ENCODE measurements at regions not wholly inside any gene's neighbourhood (a gene's known extent, or its start where the extent isn't known, plus 50 kb on each side); places are given as distances from the start of the nearest gene placed in this dataset.

DNA sequence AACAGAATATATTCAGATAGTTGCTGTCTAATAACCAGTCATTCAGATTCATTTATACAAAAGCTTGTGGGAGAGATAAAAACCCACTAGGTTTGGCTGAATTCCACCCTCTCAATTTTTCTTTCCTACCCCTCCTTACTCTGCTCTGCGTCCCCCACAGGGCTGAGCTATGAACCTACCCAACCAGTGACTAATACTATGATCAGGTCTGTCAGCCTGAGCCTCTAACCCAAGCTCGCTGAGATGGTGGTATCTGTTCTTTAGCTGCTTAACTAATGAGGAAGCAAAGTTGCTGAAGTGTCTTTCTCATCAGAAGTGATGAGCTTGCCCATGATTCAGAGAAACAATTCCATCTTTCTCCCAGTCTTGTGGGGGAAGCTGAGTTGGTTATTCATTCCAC lies 248.7 kb upstream of the GPR26 start:
- POLR2A ChIA-PET (ENCODE audit: partially characterized antibody) = no interaction called here
- H2BK120ac ChIP-seq (replicated peaks; ENCODE audit: low read depth, low read length) = no peak overlapping the region
- no peaks in the 10 kb centered on the region for H3K23me2 ChIP-seq (ENCODE audit: low read depth, low read length)
- TF ChIP-seq, protein P1, sequence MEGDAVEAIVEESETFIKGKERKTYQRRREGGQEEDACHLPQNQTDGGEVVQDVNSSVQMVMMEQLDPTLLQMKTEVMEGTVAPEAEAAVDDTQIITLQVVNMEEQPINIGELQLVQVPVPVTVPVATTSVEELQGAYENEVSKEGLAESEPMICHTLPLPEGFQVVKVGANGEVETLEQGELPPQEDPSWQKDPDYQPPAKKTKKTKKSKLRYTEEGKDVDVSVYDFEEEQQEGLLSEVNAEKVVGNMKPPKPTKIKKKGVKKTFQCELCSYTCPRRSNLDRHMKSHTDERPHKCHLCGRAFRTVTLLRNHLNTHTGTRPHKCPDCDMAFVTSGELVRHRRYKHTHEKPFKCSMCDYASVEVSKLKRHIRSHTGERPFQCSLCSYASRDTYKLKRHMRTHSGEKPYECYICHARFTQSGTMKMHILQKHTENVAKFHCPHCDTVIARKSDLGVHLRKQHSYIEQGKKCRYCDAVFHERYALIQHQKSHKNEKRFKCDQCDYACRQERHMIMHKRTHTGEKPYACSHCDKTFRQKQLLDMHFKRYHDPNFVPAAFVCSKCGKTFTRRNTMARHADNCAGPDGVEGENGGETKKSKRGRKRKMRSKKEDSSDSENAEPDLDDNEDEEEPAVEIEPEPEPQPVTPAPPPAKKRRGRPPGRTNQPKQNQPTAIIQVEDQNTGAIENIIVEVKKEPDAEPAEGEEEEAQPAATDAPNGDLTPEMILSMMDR (IDR thresholded peaks at IDR 0.05; ENCODE audit: control extremely low read depth in 1 of 3, insufficient read depth in 1 of 3, low read depth in 1 of 3, low read length in 3 of 3) = no peak
- no peak for TF ChIP-seq NANOG (IDR thresholded peaks at IDR 0.05; ENCODE audit: insufficient read depth, low read depth, low read length, poor library complexity, severe bottlenecking)

More for the DNA sequence above, 248.7 kb upstream of the GPR26 start:
- Histone ChIP-seq H3K27me3 (replicated peaks in 1 of 4; ENCODE audit: control insufficient read depth in 3 of 4, extremely low read depth in 1 of 4, insufficient read depth in 3 of 4, low read length in 3 of 4) (no peaks in the 10 kb centered on the region; a peak in 1 of 7 replicates), H3K9ac (replicated peaks in 1 of 4; ENCODE audit: extremely low read depth in 1 of 4, low read depth in 3 of 4, low read length in 3 of 4) (no peak overlapping the region), H3K18ac (ENCODE audit: extremely low read depth, low read length) (no peak overlapping the region), H2AFZ (ENCODE audit: low read length) (no peak overlapping the region), H3K9me3 (ENCODE audit: insufficient read depth in 2 of 2, low read depth in 1 of 2, low read length in 1 of 2) (no peaks in the 10 kb centered on the region), H3K4me3 (ENCODE audit: extremely low read depth in 1 of 4, insufficient read depth in 2 of 4, low read depth in 3 of 4, low read length in 4 of 4) (no peak overlapping the region), H3K4me2 (ENCODE audit: insufficient read depth in 1 of 2, low read depth in 2 of 2, low read length in 2 of 2) (no peak overlapping the region), H3K79me2 (ENCODE audit: control insufficient read depth in 1 of 2, insufficient read depth in 2 of 2, low read length in 2 of 2) (no peaks in the 10 kb centered on the region), H2BK5ac (ENCODE audit: low read depth, low read length) (no peak overlapping the region), H4K8ac (ENCODE audit: extremely low read depth, insufficient read depth, low read length) (no peak overlapping the region), H2BK12ac (ENCODE audit: low read depth, low read length) (no peak overlapping the region), H3K14ac (ENCODE audit: insufficient read length) (no peak overlapping the region), H3K79me1 (ENCODE audit: low read depth, low read length) (no peaks in the 10 kb centered on the region), H2AK5ac (ENCODE audit: low read depth, low read length) (no peak overlapping the region), H3K56ac (replicated peaks; ENCODE audit: insufficient read length, low read depth, low read length) (no peak overlapping the region), H3K23ac (ENCODE audit: insufficient read length) (no peak overlapping the region), H3K36me3 (ENCODE audit: control insufficient read depth in 2 of 4, insufficient read depth in 4 of 4, low read length in 3 of 4) (no peaks in the 10 kb centered on the region), H4K20me1 (replicated peaks in 1 of 2; ENCODE audit: control insufficient read depth in 1 of 2, insufficient read depth in 2 of 2, low read length in 2 of 2) (no peaks in the 10 kb centered on the region), H4K5ac (ENCODE audit: insufficient read length, low read depth, low read length) (no peak overlapping the region), H2BK20ac (ENCODE audit: low read length) (no peak overlapping the region), H3K27ac (ENCODE audit: low read depth, low read length) (no peak overlapping the region), H3K4me1 (replicated peaks in 1 of 4; ENCODE audit: control insufficient read depth in 3 of 4, insufficient read depth in 4 of 4, low read length in 3 of 4) (no peaks in the 10 kb centered on the region), H3K4ac (replicated peaks; ENCODE audit: insufficient read length, low read depth, low read length) (no peak overlapping the region), H4K91ac (replicated peaks; ENCODE audit: insufficient read length, low read length) (no peak overlapping the region), H2BK15ac (ENCODE audit: low read length) (no peak overlapping the region)
- WGBS, 2 experiments (ENCODE audit: extremely low coverage in 1 of 2, insufficient coverage in 1 of 2, insufficient read length in 1 of 2, insufficient replicate concordance in 2 of 2, low coverage in 1 of 2, low lambda C conversion rate in 2 of 2, missing lambda C conversion rate in 1 of 2) = 88% methylated on average over 2 of the region's 2 CpGs; no CpG with 5 or more reads in 1 of the 2 experiments
- FAIRE-seq = no peak
- DNase-seq (ENCODE audit: low read depth in 1 of 2, low spot score in 2 of 2) = no peak
- CTCF ChIA-PET (ENCODE audit: partially characterized antibody) = interaction anchor here (0.6 to 2.3 kb wide), 5 partner anchors 9 to 304 kb away, joined by 3 to 5 read pairs (median 3); no protein-coding TSS in a partner anchor

All from H1 (cell line).